ENCODE measurements at regions not wholly inside any gene's neighbourhood (a gene's known extent, or its start where the extent isn't known, plus 50 kb on each side); places are given as distances from the start of the nearest gene placed in this dataset.

DNA sequence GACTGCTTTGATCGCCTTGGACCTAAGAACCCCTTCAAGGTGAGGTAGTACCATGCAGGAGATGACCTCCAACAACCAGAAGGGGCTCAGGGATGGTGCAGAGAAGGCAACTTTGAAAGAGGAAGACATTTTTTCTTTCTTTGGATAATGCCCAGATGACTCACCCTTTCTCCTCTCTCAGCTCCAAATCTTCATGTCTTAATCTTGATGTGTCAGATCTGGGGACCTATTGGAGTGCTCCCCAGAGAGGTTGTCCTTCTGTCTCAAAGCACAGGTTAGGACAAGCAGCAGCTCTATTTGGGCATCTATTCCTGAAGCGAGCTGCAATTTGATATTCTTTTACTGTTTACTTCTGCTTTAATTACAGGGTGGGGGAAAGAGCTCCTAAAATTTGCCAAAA, 229.9 kb upstream of the MAP3K1 start:
- Histone ChIP-seq H3K27me3 (no peaks in the 10 kb centered on the region), H3K4me1 (peaks cover 0 to 18% (median 10%) of the 10 kb centered on the region in 4 donors), H3K27ac (no peak overlapping the region)

DNA sequence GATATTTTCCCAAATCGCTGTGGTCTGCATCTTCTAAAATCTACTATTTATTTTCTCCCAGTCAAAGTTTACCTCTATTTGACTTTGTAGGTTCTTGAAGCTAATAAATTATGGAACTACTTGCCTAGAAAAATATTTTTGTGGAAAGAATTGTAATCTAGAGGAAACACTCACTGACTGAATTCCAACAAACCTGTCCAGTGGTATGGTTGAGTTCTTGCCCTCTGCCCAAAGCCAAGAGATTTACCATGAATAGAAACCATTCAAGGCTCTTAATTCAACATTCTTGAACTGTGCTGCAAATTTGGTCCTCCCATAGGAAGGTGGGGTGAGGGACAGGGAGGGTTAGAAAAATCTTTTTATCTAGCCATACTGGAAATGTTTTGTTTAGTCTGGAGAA, 233.9 kb upstream of the MAP3K1 start:
- DNase-seq: no peak
- Histone ChIP-seq H3K36me3 (no peaks in the 10 kb centered on the region), H3K27ac (no peak overlapping the region), H3K4me3 (no peak overlapping the region), H3K9me3 (peaks cover 0 to 10% (median 0%) of the 10 kb centered on the region in 3 donors), H3K4me1 (peaks cover 0 to 13% (median 7%) of the 10 kb centered on the region in 4 donors), H3K27me3 (no peaks in the 10 kb centered on the region)
- TF ChIP-seq, protein P1, sequence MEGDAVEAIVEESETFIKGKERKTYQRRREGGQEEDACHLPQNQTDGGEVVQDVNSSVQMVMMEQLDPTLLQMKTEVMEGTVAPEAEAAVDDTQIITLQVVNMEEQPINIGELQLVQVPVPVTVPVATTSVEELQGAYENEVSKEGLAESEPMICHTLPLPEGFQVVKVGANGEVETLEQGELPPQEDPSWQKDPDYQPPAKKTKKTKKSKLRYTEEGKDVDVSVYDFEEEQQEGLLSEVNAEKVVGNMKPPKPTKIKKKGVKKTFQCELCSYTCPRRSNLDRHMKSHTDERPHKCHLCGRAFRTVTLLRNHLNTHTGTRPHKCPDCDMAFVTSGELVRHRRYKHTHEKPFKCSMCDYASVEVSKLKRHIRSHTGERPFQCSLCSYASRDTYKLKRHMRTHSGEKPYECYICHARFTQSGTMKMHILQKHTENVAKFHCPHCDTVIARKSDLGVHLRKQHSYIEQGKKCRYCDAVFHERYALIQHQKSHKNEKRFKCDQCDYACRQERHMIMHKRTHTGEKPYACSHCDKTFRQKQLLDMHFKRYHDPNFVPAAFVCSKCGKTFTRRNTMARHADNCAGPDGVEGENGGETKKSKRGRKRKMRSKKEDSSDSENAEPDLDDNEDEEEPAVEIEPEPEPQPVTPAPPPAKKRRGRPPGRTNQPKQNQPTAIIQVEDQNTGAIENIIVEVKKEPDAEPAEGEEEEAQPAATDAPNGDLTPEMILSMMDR (IDR thresholded peaks at IDR 0.05): no peak
- intact Hi-C loops (cut with DNase I; ENCODE audit: low total_unique reads): no loop called here

More for the DNA sequence above, 229.9 kb upstream of the MAP3K1 start:
- Histone ChIP-seq H3K4me3 (no peak overlapping the region), H3K9me3 (peaks cover 0 to 10% (median 0%) of the 10 kb centered on the region in 3 donors), H3K36me3 (no peaks in the 10 kb centered on the region)
- TF ChIP-seq, protein P1 (IDR thresholded peaks at IDR 0.05): no peak
- intact Hi-C loops (cut with DNase I; ENCODE audit: low total_unique reads): no loop called here
- no peak for DNase-seq

DNA sequence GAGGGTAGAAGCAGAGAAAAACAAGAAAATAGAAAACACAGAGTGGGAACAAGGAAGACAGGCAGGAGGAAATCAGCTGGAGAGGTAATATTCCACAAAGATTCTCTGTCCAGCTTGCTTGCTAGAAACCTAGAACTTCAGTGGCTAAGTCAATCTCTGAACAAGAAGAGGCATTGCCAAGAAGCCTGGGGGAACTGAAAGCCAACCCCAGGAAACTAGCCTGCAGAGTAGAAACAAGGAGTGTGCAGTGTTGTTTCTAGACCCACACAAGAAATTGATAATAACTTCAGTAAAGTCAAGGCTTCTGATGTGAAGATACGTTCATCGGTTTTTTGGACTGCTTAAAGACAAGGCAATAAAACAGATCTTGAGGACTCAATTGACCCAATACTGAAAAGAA, 234.5 kb upstream of the MAP3K1 start:
- TF ChIP-seq, protein P1 (IDR thresholded peaks at IDR 0.05): no peak
- no peak overlapping the region for H3K4me3 ChIP-seq
- H3K27me3 ChIP-seq: no peaks in the 10 kb centered on the region
- no peaks in the 10 kb centered on the region for H3K36me3 ChIP-seq
- intact Hi-C loops (cut with DNase I; ENCODE audit: low total_unique reads): no loop called here
- H3K27ac ChIP-seq: no peak overlapping the region
- H3K9me3 ChIP-seq: peaks cover 0 to 10% (median 0%) of the 10 kb centered on the region in 3 donors
- H3K4me1 ChIP-seq: peaks cover 0 to 7% (median 3%) of the 10 kb centered on the region in 4 donors
- DNase-seq: no peak

DNA sequence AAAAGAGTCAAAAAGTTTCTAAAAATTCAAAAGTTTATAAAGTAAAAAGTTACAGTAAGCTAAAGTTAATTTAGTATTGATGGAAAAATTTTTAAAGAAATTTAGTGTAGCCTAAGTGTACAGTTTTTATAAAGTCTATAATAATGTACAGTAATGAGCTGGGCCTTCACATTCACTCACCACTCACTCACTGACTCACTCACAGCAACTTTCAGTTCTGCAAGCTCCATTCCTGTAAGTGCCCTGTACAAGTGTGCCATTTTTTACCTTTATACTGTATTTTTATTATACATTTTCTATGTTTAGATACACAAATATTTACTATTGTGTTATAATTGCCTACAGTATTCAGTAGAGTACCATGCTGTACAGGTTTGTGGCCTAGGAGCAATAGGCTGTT, 239.5 kb upstream of the MAP3K1 start:
- TF ChIP-seq, protein P1 (IDR thresholded peaks at IDR 0.05): no peak
- no peak overlapping the region for H3K4me3 ChIP-seq

DNA sequence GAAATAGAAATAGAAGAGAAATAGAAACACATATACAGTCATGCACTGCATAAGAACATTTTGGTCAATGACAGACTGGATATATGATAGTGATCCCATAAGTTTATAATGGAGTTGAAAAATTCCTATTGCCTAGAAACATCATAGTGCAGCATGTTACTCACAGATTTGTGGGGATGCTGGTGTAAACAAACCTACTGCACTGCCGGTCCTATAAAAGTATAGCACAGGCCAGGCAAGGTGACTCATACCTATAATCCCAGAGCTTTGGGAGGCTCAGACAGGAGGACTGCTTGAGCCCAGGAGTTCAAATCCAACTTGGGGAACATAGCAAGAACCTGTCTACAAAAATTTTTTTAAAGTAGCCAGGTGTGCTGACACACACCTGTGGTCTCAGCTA, 240.6 kb upstream of the MAP3K1 start:
- H3K27ac ChIP-seq: no peak overlapping the region
- DNase-seq: no peak
- intact Hi-C loops (cut with DNase I; ENCODE audit: low total_unique reads): no loop called here
- H3K9me3 ChIP-seq: peaks cover 0 to 3% (median 0%) of the 10 kb centered on the region in 3 donors
- H3K4me3 ChIP-seq: no peak overlapping the region
- no peaks in the 10 kb centered on the region for H3K36me3 ChIP-seq
- H3K4me1 ChIP-seq: peaks cover 0 to 4% (median 0%) of the 10 kb centered on the region in 4 donors
- no peaks in the 10 kb centered on the region for H3K27me3 ChIP-seq
- TF ChIP-seq, protein P1 (IDR thresholded peaks at IDR 0.05): no peak

More for the DNA sequence above, 239.5 kb upstream of the MAP3K1 start:
- Histone ChIP-seq H3K9me3 (peaks cover 0 to 3% (median 0%) of the 10 kb centered on the region in 3 donors), H3K27me3 (no peaks in the 10 kb centered on the region), H3K36me3 (no peaks in the 10 kb centered on the region), H3K27ac (no peak overlapping the region), H3K4me1 (no peaks in the 10 kb centered on the region)
- intact Hi-C loops (cut with DNase I; ENCODE audit: low total_unique reads): no loop called here
- no peak for DNase-seq

DNA sequence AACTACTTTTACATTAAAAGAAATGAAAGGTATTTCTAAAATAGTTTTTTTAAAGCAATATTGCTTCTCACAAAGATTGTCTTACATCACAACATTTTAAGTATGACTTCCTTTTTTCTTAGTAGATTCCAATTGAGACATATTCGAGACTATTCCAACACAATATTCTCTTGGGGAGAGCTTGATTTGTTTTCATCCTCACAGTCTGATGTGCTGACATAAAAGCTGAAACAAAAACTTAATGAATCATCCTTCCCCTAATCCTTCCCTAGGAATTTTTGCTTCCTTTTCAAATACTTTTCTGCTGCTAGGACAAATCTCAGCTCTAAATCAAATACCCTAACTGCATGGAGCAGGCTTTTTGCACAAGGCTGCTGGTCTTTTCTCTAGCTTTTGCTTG, 245.8 kb upstream of the MAP3K1 start:
- intact Hi-C loops (cut with DNase I; ENCODE audit: low total_unique reads): no loop called here
- TF ChIP-seq, protein P1 (IDR thresholded peaks at IDR 0.05): no peak
- Histone ChIP-seq H3K36me3 (no peaks in the 10 kb centered on the region), H3K9me3 (peaks cover 0 to 3% (median 0%) of the 10 kb centered on the region in 3 donors), H3K27ac (no peak overlapping the region), H3K27me3 (no peaks in the 10 kb centered on the region), H3K4me3 (no peak overlapping the region), H3K4me1 (peaks cover 0 to 24% (median 6%) of the 10 kb centered on the region in 4 donors)
- no peak for DNase-seq

Measured in tibial artery (tissue), 4 donors.